H9 (cell line): ENCODE measurements at regions not wholly inside any gene's neighbourhood (a gene's known extent, or its start where the extent isn't known, plus 50 kb on each side); places are given as distances from the start of the nearest gene placed in this dataset.

Experiments used
- DNase-seq: peaks from one replicate; pipeline ENCODE4 v3.0.0-alpha.2; 2017
- H2AFZ ChIP-seq: one replicate; pipeline ENCODE4 v1.6.1; 2013; ENCODE audit warnings: mild to moderate bottlenecking, low read length, control low read depth, moderate library complexity
- H2AK5ac ChIP-seq: 2 replicates; pipeline ENCODE4 v1.6.1; 2013; ENCODE audit warnings: low read length, control low read depth, mixed read lengths; ENCODE audit not compliant: insufficient read length
- H2BK120ac ChIP-seq: one replicate; pipeline ENCODE4 v1.6.1; 2013; ENCODE audit warnings: low read depth, mild to moderate bottlenecking, low read length, control low read depth, inconsistent platforms; ENCODE audit not compliant: poor library complexity, severe bottlenecking
- H2BK12ac ChIP-seq: 2 replicates; pipeline ENCODE4 v1.6.1; 2013; ENCODE audit warnings: low read length, control low read depth, mixed read lengths, low read depth; ENCODE audit not compliant: insufficient read length
- H2BK15ac ChIP-seq: 2 replicates; pipeline ENCODE4 v1.6.1; 2013; ENCODE audit warnings: low read depth, low read length, control low read depth
- H2BK20ac ChIP-seq: one replicate; pipeline ENCODE4 v1.6.1; 2013; ENCODE audit warnings: low read depth, mild to moderate bottlenecking, low read length, control low read depth, inconsistent platforms; ENCODE audit not compliant: poor library complexity, severe bottlenecking
- H2BK5ac ChIP-seq: 2 replicates; pipeline ENCODE4 v1.6.1; 2013; ENCODE audit warnings: low read length, control low read depth, mixed read lengths; ENCODE audit not compliant: insufficient read length
- H3K14ac ChIP-seq: 2 replicates; pipeline ENCODE4 v1.6.1; 2013; ENCODE audit warnings: low read length, control low read depth; ENCODE audit not compliant: insufficient read depth
- H3K18ac ChIP-seq: 2 replicates; pipeline ENCODE4 v1.6.1; 2013; ENCODE audit warnings: low read depth, mild to moderate bottlenecking, mixed read lengths, low read length, control low read depth; ENCODE audit not compliant: insufficient read length
- H3K23ac ChIP-seq: 2 replicates; pipeline ENCODE4 v1.6.1; 2013; ENCODE audit warnings: low read length, control low read depth, mixed read lengths, low read depth; ENCODE audit not compliant: insufficient read length
- H3K23me2 ChIP-seq: 2 replicates; pipeline ENCODE4 v1.6.1; 2013; ENCODE audit warnings: low read depth, mild to moderate bottlenecking, mixed read lengths, low read length, control low read depth; ENCODE audit not compliant: insufficient read length, poor library complexity, severe bottlenecking
- H3K27ac ChIP-seq: 2 replicates; pipeline ENCODE4 v1.5.1; 2013; ENCODE audit warnings: low read length, control low read depth, mixed read lengths, low read depth; ENCODE audit not compliant: insufficient read length
- H3K27me3 ChIP-seq: 2 replicates; pipeline ENCODE4 v1.6.1; 2013; ENCODE audit warnings: low read length, control low read depth, inconsistent platforms; ENCODE audit not compliant: insufficient read depth
- H3K4ac ChIP-seq: 2 replicates; pipeline ENCODE4 v1.6.1; 2013; ENCODE audit warnings: low read depth, mild to moderate bottlenecking, control low read depth, inconsistent platforms, low read length, moderate library complexity
- H3K4me1 ChIP-seq: 2 replicates; pipeline ENCODE4 v1.6.1; 2013; ENCODE audit warnings: low read length, control low read depth, inconsistent platforms; ENCODE audit not compliant: insufficient read depth
- H3K4me2 ChIP-seq: 2 replicates; pipeline ENCODE4 v1.6.1; 2013; ENCODE audit warnings: low read length, control low read depth, mixed read lengths; ENCODE audit not compliant: insufficient read length, insufficient read depth
- H3K56ac ChIP-seq: 2 replicates; pipeline ENCODE4 v1.6.1; 2013; ENCODE audit warnings: low read depth, mild to moderate bottlenecking, mixed read lengths, low read length, control low read depth; ENCODE audit not compliant: insufficient read length
- H3K79me1 ChIP-seq: 2 replicates; pipeline ENCODE4 v1.6.1; 2013; ENCODE audit warnings: low read depth, mild to moderate bottlenecking, moderate library complexity, low read length, control low read depth, inconsistent platforms; ENCODE audit not compliant: insufficient read depth, poor library complexity, severe bottlenecking
- H3K79me2 ChIP-seq: 2 replicates; pipeline ENCODE4 v1.6.1; 2013; ENCODE audit warnings: low read length, control low read depth, inconsistent platforms; ENCODE audit not compliant: insufficient read depth
- H3K9ac ChIP-seq: 2 replicates; pipeline ENCODE4 v1.6.1; 2013; ENCODE audit warnings: low read length, control low read depth, mixed read lengths; ENCODE audit not compliant: insufficient read length; ENCODE audit errors: extremely low read depth
- H3K9me3 ChIP-seq: one replicate; pipeline ENCODE4 v1.6.1; 2013; ENCODE audit warnings: low read depth, low read length, inconsistent platforms; ENCODE audit not compliant: control insufficient read depth
- H3T11ph ChIP-seq: one replicate; pipeline ENCODE4 v1.6.1; 2013; ENCODE audit warnings: mild to moderate bottlenecking, low read length, control low read depth, inconsistent platforms
- H4K20me1 ChIP-seq: one replicate; pipeline ENCODE4 v1.6.1; 2013; ENCODE audit not compliant: control insufficient read depth, insufficient read length, insufficient read depth
- H4K5ac ChIP-seq: 2 replicates; pipeline ENCODE4 v1.6.1; 2013; ENCODE audit warnings: low read depth, mild to moderate bottlenecking, mixed read lengths, low read length, control low read depth; ENCODE audit not compliant: insufficient read length
- H4K8ac ChIP-seq: replicated peaks from 2 replicates; pipeline ENCODE4 v1.6.1; 2013; ENCODE audit warnings: low read length, control low read depth, mixed read lengths, low read depth; ENCODE audit not compliant: insufficient read length
- H4K91ac ChIP-seq: 2 replicates; pipeline ENCODE4 v1.6.1; 2013; ENCODE audit warnings: low read depth, mild to moderate bottlenecking, moderate library complexity, mixed read lengths, low read length, control low read depth; ENCODE audit not compliant: insufficient read length
- H3K27ac Mint-ChIP-seq, 3 experiments: 2 replicates in 2 of 3; 3 replicates in 1 of 3; pipeline ENCODE4 v1.8.0; 2020 to 2021; ENCODE audit warnings: mixed read lengths in 3 of 3, mild to moderate bottlenecking in 1 of 3, moderate library complexity in 1 of 3
- H3K27me3 Mint-ChIP-seq: 2 replicates; pipeline ENCODE4 v1.8.0; 2021; ENCODE audit warnings: low read depth, mild to moderate bottlenecking, moderate library complexity, mixed read lengths
- H3K36me3 Mint-ChIP-seq, 3 experiments: 2 replicates in 2 of 3; 3 replicates in 1 of 3; pipeline ENCODE4 v1.8.0; 2020 to 2021; ENCODE audit warnings: low read depth in 3 of 3, mixed read lengths in 3 of 3; ENCODE audit not compliant: insufficient read depth in 1 of 3
- H3K4me1 Mint-ChIP-seq, 2 experiments: 2 replicates each; pipeline ENCODE4 v1.8.0; 2020; ENCODE audit warnings: mixed read lengths in 2 of 2
- H3K4me3 Mint-ChIP-seq, 2 experiments: 2 replicates in 1 of 2; 3 replicates in 1 of 2; pipeline ENCODE4 v1.8.0; 2020 to 2021; ENCODE audit warnings: mild to moderate bottlenecking in 2 of 2, mixed read lengths in 2 of 2, moderate library complexity in 1 of 2
- H3K9me3 Mint-ChIP-seq, 2 experiments: 2 replicates in 1 of 2; 3 replicates in 1 of 2; pipeline ENCODE4 v1.8.0; 2020; ENCODE audit warnings: mild to moderate bottlenecking in 2 of 2, mixed read lengths in 2 of 2, moderate library complexity in 1 of 2
- WGBS: extraction: QIAGEN DNeasy Blood & Tissue Kit; methylation state at CpG from one replicate; pipeline ENCODE4 v1.1.7; 2013; ENCODE audit warnings: missing lambda C conversion rate, low lambda C conversion rate, mixed read lengths; ENCODE audit not compliant: insufficient read length; ENCODE audit errors: extremely low coverage; 5-methylcytosine and 5-hydroxymethylcytosine counted together
- TF ChIP-seq, protein P1 (sequence below): fragments of 200-600 bp; sonication (generic); conservative IDR thresholded peaks from 3 replicates; pipeline ENCODE4 v1.8.0; 2021; ENCODE audit warnings: antibody characterized with exemption, mild to moderate bottlenecking

GRCh38 chr4:55181010-55182005, 55.9 kb upstream of the KDR start:
- TF ChIP-seq, protein P1, sequence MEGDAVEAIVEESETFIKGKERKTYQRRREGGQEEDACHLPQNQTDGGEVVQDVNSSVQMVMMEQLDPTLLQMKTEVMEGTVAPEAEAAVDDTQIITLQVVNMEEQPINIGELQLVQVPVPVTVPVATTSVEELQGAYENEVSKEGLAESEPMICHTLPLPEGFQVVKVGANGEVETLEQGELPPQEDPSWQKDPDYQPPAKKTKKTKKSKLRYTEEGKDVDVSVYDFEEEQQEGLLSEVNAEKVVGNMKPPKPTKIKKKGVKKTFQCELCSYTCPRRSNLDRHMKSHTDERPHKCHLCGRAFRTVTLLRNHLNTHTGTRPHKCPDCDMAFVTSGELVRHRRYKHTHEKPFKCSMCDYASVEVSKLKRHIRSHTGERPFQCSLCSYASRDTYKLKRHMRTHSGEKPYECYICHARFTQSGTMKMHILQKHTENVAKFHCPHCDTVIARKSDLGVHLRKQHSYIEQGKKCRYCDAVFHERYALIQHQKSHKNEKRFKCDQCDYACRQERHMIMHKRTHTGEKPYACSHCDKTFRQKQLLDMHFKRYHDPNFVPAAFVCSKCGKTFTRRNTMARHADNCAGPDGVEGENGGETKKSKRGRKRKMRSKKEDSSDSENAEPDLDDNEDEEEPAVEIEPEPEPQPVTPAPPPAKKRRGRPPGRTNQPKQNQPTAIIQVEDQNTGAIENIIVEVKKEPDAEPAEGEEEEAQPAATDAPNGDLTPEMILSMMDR, result no peak
- Histone ChIP-seq H2BK20ac (no peak overlapping the region), H3K4ac (no peak overlapping the region), H3K23me2 (no peaks in the 10 kb centered on the region), H3K18ac (no peak overlapping the region), H3K23ac (no peak overlapping the region), H3K79me1 (no peaks in the 10 kb centered on the region), H4K5ac (no peak overlapping the region), H4K8ac (no peak overlapping the region), H2BK5ac (no peak overlapping the region), H3K27ac (no peak overlapping the region), H4K91ac (no peak overlapping the region), H3K14ac (no peak overlapping the region), H3K27me3 (no peaks in the 10 kb centered on the region), H3K4me2 (no peak overlapping the region), H2AK5ac (no peak overlapping the region), H3K9me3 (no peaks in the 10 kb centered on the region), H3K56ac (no peak overlapping the region), H2BK12ac (no peak overlapping the region), H2BK120ac (no peak overlapping the region), H3T11ph (no peak overlapping the region), H3K79me2 (no peaks in the 10 kb centered on the region), H2AFZ (no peak overlapping the region), H4K20me1 (no peaks in the 10 kb centered on the region), H3K9ac (no peak overlapping the region), H3K4me1 (peaks cover 25% of the 10 kb centered on the region), H2BK15ac (no peak overlapping the region)
- no CpG with 5 or more reads among the region's 9 CpGs for WGBS
- no peaks in the 10 kb centered on the region; the same call in 1 of the 2 replicates for H3K27me3 Mint-ChIP-seq
- H3K4me3 Mint-ChIP-seq, result no peak overlapping the region
- peaks cover 44 to 66% of the 10 kb centered on the region in 2 experiments for H3K4me1 Mint-ChIP-seq
- peak overlapping the region in 2 of 3 experiments; percentile 53 to 56; a peak in 5 of 7 replicates for H3K27ac Mint-ChIP-seq
- peaks cover 0 to 9% (median 7%) of the 10 kb centered on the region in 3 experiments; a peak in 4 of 7 replicates for H3K36me3 Mint-ChIP-seq
- DNase-seq, result no peak
- peaks cover 0 to 3% of the 10 kb centered on the region in 2 experiments; a peak in 3 of 5 replicates for H3K9me3 Mint-ChIP-seq
